UCSD-AML1 (cell line): ENCODE measurements at regions not wholly inside any gene's neighbourhood (a gene's known extent, or its start where the extent isn't known, plus 50 kb on each side); places are given as distances from the start of the nearest gene placed in this dataset.
A peak's percentile ranks its signal among the peaks of the same experiment; 100 is the strongest.
"Not testable (repeated sequence)": the region's sequence is repeated elsewhere in the genome, so short reads cannot be mapped to it uniquely, and the experiment has no call there.

Source experiments
- DNase-seq: peaks from one replicate; lab custom pipeline; 2025; ENCODE audit not compliant: unreplicated experiment; lab: John Stamatoyannopoulos, UW

GRCh38 chr11:86861810-86862209, 61.5 kb downstream of the PRSS23 start:
- no peak for DNase-seq

- no peak for DNase-seq
Measured at GRCh38 chr11:86863476-86863875, 63.1 kb downstream of the PRSS23 start.

- no peak for DNase-seq
Measured at GRCh38 chr11:86865436-86865835, 65.1 kb downstream of the PRSS23 start.

GRCh38 chr11:86869531-86869930, 69.2 kb downstream of the PRSS23 start:
- no peak for DNase-seq

- DNase-seq: peak; percentile 12
Measured at GRCh38 chr11:86869966-86870570, 69.7 kb downstream of the PRSS23 start.

- no peak for DNase-seq
Measured at GRCh38 chr11:86873573-86874083, 73.3 kb downstream of the PRSS23 start.

GRCh38 chr11:86874304-86875056, 74.1 kb downstream of the PRSS23 start:
- no peak for DNase-seq

- DNase-seq: no peak
Measured at GRCh38 chr11:86876716-86877234, 76.4 kb downstream of the PRSS23 start.

GRCh38 chr11:86877503-86877902, 77.2 kb downstream of the PRSS23 start:
- no peak for DNase-seq

- not testable (repeated sequence) for DNase-seq
Measured at GRCh38 chr11:86879241-86879640, 76.0 kb downstream of the FZD4 start.

- no peak for DNase-seq
Measured at GRCh38 chr11:86885311-86885710, 69.9 kb downstream of the FZD4 start.

GRCh38 chr11:86888164-86889000, 66.8 kb downstream of the FZD4 start:
- no peak for DNase-seq

GRCh38 chr11:86889001-86889341, 66.2 kb downstream of the FZD4 start:
- no peak for DNase-seq

- no peak for DNase-seq
Measured at GRCh38 chr11:86891036-86891435, 64.2 kb downstream of the FZD4 start.

GRCh38 chr11:86893235-86893634, 62.0 kb downstream of the FZD4 start:
- DNase-seq: no peak
